HAP-1 (cell line): ENCODE measurements at regions not wholly inside any gene's neighbourhood (a gene's known extent, or its start where the extent isn't known, plus 50 kb on each side); places are given as distances from the start of the nearest gene placed in this dataset.
A peak's percentile ranks its signal among the peaks of the same experiment; 100 is the strongest.

Experiments used
- DNase-seq, 2 experiments: peaks; one replicate each; pipeline ENCODE4 v3.0.0-alpha.2; 2016 to 2020; ENCODE audit warnings: low spot score in 2 of 2
- H3K27me3 ChIP-seq: fragments of 250-450 bp; sonication (Bioruptor Pico); 2 replicates; pipeline ENCODE4 v1.5.1; 2020; ENCODE audit warnings: low read depth, mild to moderate bottlenecking, moderate library complexity
- H3K36me3 ChIP-seq: fragments of 250-450 bp; sonication (Bioruptor Pico); replicated peaks from 2 replicates; pipeline ENCODE4 v1.5.1; 2020; ENCODE audit warnings: mild to moderate bottlenecking
- H3K4me1 ChIP-seq: fragments of 250-450 bp; sonication (Bioruptor Pico); 2 replicates; pipeline ENCODE4 v1.5.1; 2020; ENCODE audit warnings: mild to moderate bottlenecking
- H3K4me3 ChIP-seq: fragments of 250-450 bp; sonication (Bioruptor Pico); 2 replicates; pipeline ENCODE4 v1.5.1; 2020; ENCODE audit warnings: mild to moderate bottlenecking, moderate library complexity
- H3K9me3 ChIP-seq: fragments of 250-450 bp; sonication (Bioruptor Pico); 2 replicates; pipeline ENCODE4 v1.5.1; 2020; ENCODE audit warnings: mild to moderate bottlenecking, moderate library complexity
- in situ Hi-C: fragments of 300-500 bp; cut with MboI; formaldehyde crosslinking; loops from 3 replicates; pipeline ENCODE4 v1.14.3; 2020; ENCODE audit warnings: low sequenced_read_pairs, inconsistent platforms, mixed read lengths

GRCh38 chr11:59302991-59303390 is 55.7 kb upstream of the OR5AN1 start:
- DNase-seq, result no peak
- no peaks in the 10 kb centered on the region for H3K36me3 ChIP-seq
- no peaks in the 10 kb centered on the region for H3K27me3 ChIP-seq
- no peaks in the 10 kb centered on the region for H3K4me1 ChIP-seq
- in situ Hi-C loops, result no loop called here
- no peak overlapping the region for H3K4me3 ChIP-seq
- no peaks in the 10 kb centered on the region for H3K9me3 ChIP-seq

GRCh38 chr11:59295435-59295834 is 63.3 kb upstream of the OR5AN1 start:
- Histone ChIP-seq H3K9me3 (no peaks in the 10 kb centered on the region), H3K4me3 (no peak overlapping the region), H3K4me1 (no peaks in the 10 kb centered on the region), H3K27me3 (no peaks in the 10 kb centered on the region), H3K36me3 (no peaks in the 10 kb centered on the region)
- no peak for DNase-seq
- in situ Hi-C loops, result no loop called here

- H3K9me3 ChIP-seq, result no peaks in the 10 kb centered on the region
- no peak overlapping the region for H3K4me3 ChIP-seq
- no peaks in the 10 kb centered on the region for H3K27me3 ChIP-seq
- H3K4me1 ChIP-seq, result no peaks in the 10 kb centered on the region
- H3K36me3 ChIP-seq, result no peaks in the 10 kb centered on the region
- no peak for DNase-seq
- in situ Hi-C loops, result no loop called here
Observed at GRCh38 chr11:59292611-59293010, 66.1 kb upstream of the OR5AN1 start.

GRCh38 chr11:59291228-59291627 is 67.5 kb upstream of the OR5AN1 start:
- Histone ChIP-seq H3K4me1 (no peaks in the 10 kb centered on the region), H3K36me3 (no peaks in the 10 kb centered on the region), H3K27me3 (no peaks in the 10 kb centered on the region), H3K4me3 (no peak overlapping the region), H3K9me3 (no peaks in the 10 kb centered on the region)
- no peak for DNase-seq
- in situ Hi-C loops, result no loop called here

GRCh38 chr11:59289356-59290181 is 69.1 kb upstream of the OR5AN1 start:
- in situ Hi-C loops, result no loop called here
- Histone ChIP-seq H3K36me3 (no peaks in the 10 kb centered on the region), H3K4me3 (no peak overlapping the region), H3K27me3 (no peaks in the 10 kb centered on the region), H3K4me1 (no peaks in the 10 kb centered on the region), H3K9me3 (no peaks in the 10 kb centered on the region)
- DNase-seq, result no peak

GRCh38 chr11:59285716-59286260 is 72.9 kb upstream of the OR5AN1 start:
- no peaks in the 10 kb centered on the region for H3K9me3 ChIP-seq
- H3K4me1 ChIP-seq, result no peaks in the 10 kb centered on the region
- in situ Hi-C loops, result no loop called here
- no peaks in the 10 kb centered on the region for H3K36me3 ChIP-seq
- no peak overlapping the region for H3K4me3 ChIP-seq
- no peaks in the 10 kb centered on the region for H3K27me3 ChIP-seq
- no peak for DNase-seq

GRCh38 chr11:59284773-59285129 is 72.0 kb upstream of the MPEG1 start:
- Histone ChIP-seq H3K9me3 (no peaks in the 10 kb centered on the region), H3K4me3 (no peak overlapping the region), H3K36me3 (no peaks in the 10 kb centered on the region), H3K27me3 (no peaks in the 10 kb centered on the region), H3K4me1 (no peaks in the 10 kb centered on the region)
- in situ Hi-C loops, result no loop called here
- DNase-seq, result no peak

GRCh38 chr11:59283825-59284772 is 71.4 kb upstream of the MPEG1 start:
- no peaks in the 10 kb centered on the region for H3K36me3 ChIP-seq
- no peak overlapping the region for H3K4me3 ChIP-seq
- in situ Hi-C loops, result no loop called here
- H3K27me3 ChIP-seq, result no peaks in the 10 kb centered on the region
- DNase-seq, result peak; percentile 39 to 50
- H3K9me3 ChIP-seq, result no peaks in the 10 kb centered on the region
- no peaks in the 10 kb centered on the region for H3K4me1 ChIP-seq

- Histone ChIP-seq H3K9me3 (no peaks in the 10 kb centered on the region), H3K4me1 (no peaks in the 10 kb centered on the region), H3K4me3 (no peak overlapping the region), H3K36me3 (no peaks in the 10 kb centered on the region), H3K27me3 (no peaks in the 10 kb centered on the region)
- DNase-seq, result no peak
- in situ Hi-C loops, result no loop called here
Observed at GRCh38 chr11:59283311-59283710, 70.6 kb upstream of the MPEG1 start.

GRCh38 chr11:59281177-59281576 is 68.5 kb upstream of the MPEG1 start:
- DNase-seq, result no peak
- no peaks in the 10 kb centered on the region for H3K9me3 ChIP-seq
- no peaks in the 10 kb centered on the region for H3K4me1 ChIP-seq
- in situ Hi-C loops, result no loop called here
- H3K4me3 ChIP-seq, result no peak overlapping the region
- no peaks in the 10 kb centered on the region for H3K27me3 ChIP-seq
- no peaks in the 10 kb centered on the region for H3K36me3 ChIP-seq

- no peaks in the 10 kb centered on the region for H3K27me3 ChIP-seq
- H3K4me3 ChIP-seq, result no peak overlapping the region
- no peaks in the 10 kb centered on the region for H3K36me3 ChIP-seq
- no peaks in the 10 kb centered on the region for H3K4me1 ChIP-seq
- in situ Hi-C loops, result no loop called here
- DNase-seq, result no peak
- H3K9me3 ChIP-seq, result no peaks in the 10 kb centered on the region
Observed at GRCh38 chr11:59273373-59273841, 60.7 kb upstream of the MPEG1 start.

- no peak for DNase-seq
- H3K4me3 ChIP-seq, result no peak overlapping the region
- H3K9me3 ChIP-seq, result no peaks in the 10 kb centered on the region
- in situ Hi-C loops, result no loop called here
- H3K4me1 ChIP-seq, result no peaks in the 10 kb centered on the region
- no peaks in the 10 kb centered on the region for H3K27me3 ChIP-seq
- H3K36me3 ChIP-seq, result no peaks in the 10 kb centered on the region
Observed at GRCh38 chr11:59272771-59273372, 60.1 kb upstream of the MPEG1 start.

GRCh38 chr11:59271811-59272327 is 59.1 kb upstream of the MPEG1 start:
- H3K9me3 ChIP-seq, result no peaks in the 10 kb centered on the region
- H3K4me3 ChIP-seq, result no peak overlapping the region
- no peaks in the 10 kb centered on the region for H3K4me1 ChIP-seq
- no peak for DNase-seq
- in situ Hi-C loops, result no loop called here
- H3K36me3 ChIP-seq, result no peaks in the 10 kb centered on the region
- no peaks in the 10 kb centered on the region for H3K27me3 ChIP-seq
